GM19193 (cell line): ENCODE measurements at regions not wholly inside any gene's neighbourhood (a gene's known extent, or its start where the extent isn't known, plus 50 kb on each side); places are given as distances from the start of the nearest gene placed in this dataset.

Experiments used
- POLR2A ChIP-seq: IDR thresholded peaks from 4 replicates; pipeline ENCODE4 v1.6.1; 2011; ENCODE audit not compliant: insufficient read depth, insufficient read length; ENCODE audit errors: extremely low read depth

GRCh38 chr10:31730776-31731175 is 197.9 kb downstream of the ARHGAP12 start:
- no peak for TF ChIP-seq POLR2A

GRCh38 chr10:31728698-31729224 is 199.9 kb downstream of the ARHGAP12 start:
- TF ChIP-seq POLR2A = no peak

- no peak for TF ChIP-seq POLR2A
These were observed 203.2 kb downstream of the ARHGAP12 start for GRCh38 chr10:31725436-31725835.

GRCh38 chr10:31724296-31724695 is 204.3 kb downstream of the ARHGAP12 start:
- no peak for TF ChIP-seq POLR2A

- no peak for TF ChIP-seq POLR2A
These were observed 205.4 kb downstream of the ARHGAP12 start for GRCh38 chr10:31723106-31723750.

GRCh38 chr10:31721096-31721495 is 207.5 kb downstream of the ARHGAP12 start:
- no peak for TF ChIP-seq POLR2A

GRCh38 chr10:31720546-31720945 is 208.1 kb downstream of the ARHGAP12 start:
- TF ChIP-seq POLR2A = no peak

- TF ChIP-seq POLR2A = no peak
These were observed 219.2 kb downstream of the ARHGAP12 start for GRCh38 chr10:31709476-31709875.

- TF ChIP-seq POLR2A = no peak
These were observed 219.6 kb downstream of the ARHGAP12 start for GRCh38 chr10:31709028-31709427.

GRCh38 chr10:31708474-31708873 is 220.2 kb downstream of the ARHGAP12 start:
- no peak for TF ChIP-seq POLR2A

- no peak for TF ChIP-seq POLR2A
These were observed 220.6 kb downstream of the ARHGAP12 start for GRCh38 chr10:31708046-31708445.

- peak; percentile 35 for TF ChIP-seq POLR2A
These were observed 221.3 kb downstream of the ARHGAP12 start for GRCh38 chr10:31707093-31708039.

- no peak for TF ChIP-seq POLR2A
These were observed 222.1 kb downstream of the ARHGAP12 start for GRCh38 chr10:31706464-31707092.

GRCh38 chr10:31705136-31705535 is 223.5 kb downstream of the ARHGAP12 start:
- TF ChIP-seq POLR2A = no peak

- TF ChIP-seq POLR2A = no peak
These were observed 224.4 kb downstream of the ARHGAP12 start for GRCh38 chr10:31704195-31704594.
